GM19395 (cell line): ENCODE measurements at regions not wholly inside any gene's neighbourhood (a gene's known extent, or its start where the extent isn't known, plus 50 kb on each side); places are given as distances from the start of the nearest gene placed in this dataset.

ENCODE experiments used
- ATAC-seq: cut with Tn5 transposase; IDR thresholded peaks from one replicate; pipeline ENCODE4 v1.9.1; 2021; ENCODE audit warnings: mild to moderate bottlenecking, moderate library complexity; ENCODE audit not compliant: unreplicated experiment

GRCh38 chr5:54927097-54927746, 58.2 kb downstream of the ESM1 start:
- no peak for ATAC-seq

DNA sequence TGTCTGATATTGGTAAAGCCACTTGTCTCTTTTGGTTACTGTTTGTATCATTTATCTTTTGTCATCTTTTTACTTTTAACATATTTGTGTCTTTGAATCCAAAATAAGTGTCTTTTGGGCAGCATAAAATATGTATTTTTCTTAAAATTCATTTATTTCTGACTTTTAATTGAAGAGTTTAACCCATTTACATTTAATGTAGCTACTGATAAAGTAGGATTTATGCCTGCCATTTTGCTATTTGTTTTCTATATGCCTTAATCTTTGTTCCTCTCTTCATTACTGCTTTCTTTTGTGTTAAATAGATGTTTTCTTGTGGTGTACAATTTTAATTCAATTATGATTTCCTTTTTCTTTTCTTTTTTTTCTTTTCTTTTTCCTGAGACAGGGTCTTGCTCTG, 60.9 kb downstream of the ESM1 start:
- no peak for ATAC-seq

DNA sequence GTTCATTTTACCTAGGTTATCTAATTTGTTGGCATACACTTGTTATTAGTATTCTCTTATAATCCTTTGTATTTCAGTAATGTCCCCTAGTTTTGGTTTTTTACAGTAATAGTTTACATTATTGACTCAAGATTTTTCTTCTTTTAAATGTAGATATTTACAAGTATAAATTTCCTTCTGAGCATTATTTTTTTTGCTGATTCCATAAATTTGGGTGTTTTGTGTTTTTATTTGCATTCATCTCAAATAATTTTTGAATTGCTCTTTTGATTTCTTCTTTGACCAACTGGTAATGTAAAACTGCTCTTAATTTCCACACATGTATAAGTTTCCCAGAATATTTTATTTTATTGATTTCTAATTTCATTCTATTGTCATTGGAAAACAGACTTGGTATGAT, 68.1 kb downstream of the ESM1 start:
- ATAC-seq = no peak

- no peak for ATAC-seq
Measured at GRCh38 chr5:54915466-54916027, 69.8 kb downstream of the ESM1 start.

DNA sequence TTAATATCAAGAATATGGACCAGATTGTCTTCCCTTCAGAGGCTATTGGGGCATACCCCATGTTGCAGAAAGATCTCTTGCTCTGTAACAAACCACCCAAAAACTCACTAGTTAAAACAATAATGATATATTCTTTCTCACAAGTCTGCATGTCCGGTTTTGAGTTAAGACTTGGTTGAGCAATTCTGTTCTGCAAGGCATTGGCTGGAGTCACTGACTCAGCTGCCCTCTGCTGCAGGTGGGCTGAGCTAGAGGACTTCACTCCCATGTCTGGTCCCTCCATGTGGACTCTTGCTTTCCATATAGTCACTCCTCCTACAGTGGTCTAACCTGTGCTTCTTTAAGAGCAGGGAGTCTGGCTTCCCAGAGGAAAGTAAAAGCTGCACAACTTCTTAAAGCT, 73.4 kb downstream of the ESM1 start:
- no peak for ATAC-seq

GRCh38 chr5:54909911-54910870, 75.2 kb downstream of the ESM1 start:
- ATAC-seq = no peak

GRCh38 chr5:54908774-54909525, 76.4 kb downstream of the ESM1 start:
- no peak for ATAC-seq

DNA sequence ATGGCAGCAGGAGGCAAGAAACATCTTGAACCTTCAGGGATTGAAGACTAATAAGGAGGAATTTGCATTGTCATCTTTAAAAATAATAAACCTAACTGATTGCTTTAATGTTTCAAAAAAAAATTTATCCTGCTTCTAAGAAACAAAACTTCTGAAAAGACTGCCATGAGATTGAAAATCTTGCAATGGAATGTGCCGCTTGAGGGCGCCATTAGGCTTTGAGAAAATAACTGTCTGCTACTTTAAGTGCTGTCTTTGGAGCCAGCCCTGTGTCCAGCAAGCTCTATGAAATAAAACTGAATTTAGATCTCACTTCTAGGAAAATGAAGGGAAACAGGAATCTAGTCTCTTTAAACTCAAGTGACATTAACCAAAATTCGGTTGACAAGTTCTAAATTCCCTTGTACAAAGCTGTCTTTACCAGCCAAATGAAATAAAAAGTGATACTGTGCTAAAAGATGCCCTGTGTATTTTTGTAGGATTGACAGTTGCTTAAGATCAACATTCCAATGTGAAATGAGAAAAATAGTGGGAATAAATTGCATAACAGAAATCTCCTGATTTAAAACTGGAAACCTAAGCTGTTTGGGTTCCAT, 79.4 kb downstream of the ESM1 start:
- ATAC-seq = no peak

- no peak for ATAC-seq
Measured at GRCh38 chr5:54905246-54905795, 80.1 kb downstream of the ESM1 start.

DNA sequence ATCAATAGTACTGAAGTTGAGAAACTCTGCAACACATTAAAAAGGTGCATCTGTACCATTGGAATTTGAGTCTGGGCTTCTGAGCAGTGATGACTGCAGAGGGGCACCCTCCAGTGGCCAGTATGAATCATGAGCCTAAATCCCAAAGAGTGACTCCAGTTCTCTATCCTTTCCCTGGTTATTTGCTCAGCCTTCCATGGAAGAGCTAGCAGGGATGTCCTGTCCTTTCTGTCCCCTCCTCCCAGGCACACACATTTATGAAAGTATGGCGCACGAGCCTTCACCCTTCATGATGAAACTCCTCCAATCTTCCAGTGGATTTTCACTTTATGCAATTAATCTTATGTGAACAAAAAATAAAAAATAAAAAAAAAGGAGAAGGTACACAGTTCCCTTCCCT, 81.0 kb downstream of the ESM1 start:
- ATAC-seq = no peak

DNA sequence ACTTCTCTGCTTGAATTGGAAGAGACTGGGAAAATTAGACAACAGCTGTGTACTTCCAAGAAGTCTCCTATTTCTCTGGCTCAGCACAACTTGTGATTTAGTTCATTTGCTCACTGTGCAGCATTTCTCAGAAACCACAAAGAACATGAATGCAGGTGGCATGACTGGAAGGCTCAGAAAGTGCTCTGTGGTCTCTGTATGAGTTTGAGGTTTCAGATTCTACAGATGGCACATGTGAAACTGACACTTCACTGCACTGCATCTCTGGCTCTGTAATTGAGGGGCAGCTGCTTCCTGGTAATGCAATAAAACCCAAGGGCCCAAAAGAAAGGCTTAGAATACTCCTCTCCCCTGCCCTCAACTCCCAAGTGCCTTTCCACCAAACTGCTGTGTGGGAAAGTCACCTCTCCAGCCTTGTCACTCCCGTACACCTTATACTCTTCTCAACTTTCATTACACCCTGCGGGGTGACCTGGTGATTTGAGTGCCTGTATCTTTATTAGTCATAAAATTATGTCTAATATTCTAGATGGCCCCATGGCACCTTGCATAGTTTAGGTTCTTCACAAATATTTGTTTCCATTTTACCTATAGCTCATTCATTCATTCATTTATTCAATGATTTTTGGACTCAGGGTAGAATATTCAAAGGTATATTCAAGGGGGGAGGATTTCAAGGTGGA, 82.5 kb downstream of the ESM1 start:
- ATAC-seq = peak; percentile 100

DNA sequence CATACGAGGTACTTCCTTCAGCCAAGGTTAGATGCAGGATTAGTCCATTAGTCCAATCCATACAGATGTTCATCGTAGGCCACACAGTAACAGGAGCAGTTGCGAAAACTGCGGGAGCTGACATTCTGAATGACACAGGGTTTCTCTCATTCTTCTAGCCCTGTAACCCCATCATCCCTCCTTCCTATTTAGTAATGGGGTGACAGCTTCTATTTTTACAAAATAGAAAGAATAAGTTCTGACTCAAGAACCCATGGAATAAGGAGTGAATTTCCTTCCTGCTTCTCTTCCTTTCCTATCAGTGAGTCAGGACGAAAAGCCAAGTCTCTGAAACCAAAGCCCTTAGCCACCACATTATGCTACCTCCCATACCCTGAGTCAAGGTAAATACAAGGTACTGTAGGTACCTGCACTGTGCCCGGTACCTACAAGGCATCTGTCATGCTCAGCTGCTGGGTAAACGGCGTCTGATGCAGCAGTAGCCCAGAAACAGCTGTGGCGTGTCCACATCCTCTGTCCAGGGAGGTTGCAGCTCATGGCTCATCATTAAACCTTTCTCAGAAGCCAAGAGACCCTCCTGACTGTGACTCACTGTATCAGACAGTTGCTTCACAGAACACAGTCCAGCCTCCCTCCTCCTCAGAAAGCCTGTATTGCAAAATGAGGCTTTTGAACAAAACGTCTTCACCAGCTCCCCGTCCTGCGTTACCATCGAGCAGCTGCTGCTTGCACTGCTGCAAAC, 84.2 kb downstream of the ESM1 start:
- ATAC-seq = no peak

GRCh38 chr5:54897001-54897400, 88.4 kb downstream of the ESM1 start:
- ATAC-seq = no peak

DNA sequence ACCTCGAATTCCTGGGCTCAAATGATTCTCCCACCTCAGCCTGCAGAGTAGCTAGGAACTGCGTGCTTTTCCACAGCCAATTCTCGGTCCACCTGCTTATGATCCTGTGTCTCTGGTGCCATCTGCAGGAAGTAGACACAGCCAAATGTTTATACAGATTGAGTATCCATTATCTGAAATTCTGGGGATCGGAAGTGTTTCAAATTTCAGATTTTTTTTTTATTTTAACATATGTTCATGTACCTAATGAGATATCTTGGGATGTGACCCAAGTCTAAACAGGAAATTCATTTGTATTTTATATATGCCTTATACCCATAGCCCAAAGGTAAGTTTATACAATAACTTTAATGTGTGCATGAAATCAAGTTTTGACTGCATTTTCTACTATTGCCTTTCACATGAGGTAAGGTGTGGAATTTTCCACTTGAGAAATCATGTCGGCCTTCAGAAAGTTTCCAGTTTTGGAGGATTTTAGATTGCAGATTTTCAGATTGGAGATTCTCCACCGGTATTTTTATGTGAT, 89.5 kb downstream of the ESM1 start:
- ATAC-seq = no peak

- ATAC-seq = no peak
Measured at GRCh38 chr5:54894957-54895815, 90.2 kb downstream of the ESM1 start.

GRCh38 chr5:54889826-54890225, 95.6 kb downstream of the ESM1 start:
- ATAC-seq = no peak

GRCh38 chr5:54887663-54888062, 97.7 kb downstream of the ESM1 start:
- ATAC-seq = no peak

DNA sequence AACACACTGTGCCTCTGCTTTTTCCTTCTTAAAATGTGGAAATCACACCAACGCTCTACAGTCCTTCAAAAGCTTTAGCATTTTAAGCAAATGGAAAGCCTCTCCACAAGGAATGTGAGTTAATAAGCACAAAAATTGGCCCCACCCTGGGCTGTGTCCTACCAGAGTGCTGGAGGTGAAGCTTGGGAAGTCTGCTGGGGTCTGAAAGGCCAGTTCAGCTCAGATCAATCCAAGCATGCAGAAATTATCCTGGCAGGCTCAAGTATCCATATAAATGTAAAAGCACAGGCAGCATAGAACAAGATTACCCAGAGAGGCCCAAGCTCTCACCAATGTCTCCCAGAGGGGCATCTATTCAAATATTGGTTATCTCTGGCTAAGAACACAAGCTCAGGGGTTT, 98.5 kb downstream of the ESM1 start:
- no peak for ATAC-seq
